IMR-90 (cell line): ENCODE measurements at regions not wholly inside any gene's neighbourhood (a gene's known extent, or its start where the extent isn't known, plus 50 kb on each side); places are given as distances from the start of the nearest gene placed in this dataset.

Experiments
- CTCF ChIP-seq: conservative IDR thresholded peaks from 2 replicates; pipeline ENCODE4 v1.5.1; 2012; ENCODE audit warnings: mild to moderate bottlenecking, low read depth, low read length, improper control_type of control experiment
- RFX5 ChIP-seq: IDR thresholded peaks from 2 replicates; pipeline ENCODE4 v1.8.0; 2012; ENCODE audit warnings: low read depth, mild to moderate bottlenecking, low read length, moderate library complexity

- TF ChIP-seq CTCF (no peak), RFX5 (no peak)
Measured at GRCh38 chr11:115766561-115766960, 262.3 kb upstream of the CADM1 start.
